Stimulated activated memory B cell treated with anti-CD40 and anti-IgM and Interleukin-4, amounts not matched to agents 10 μg/mL and 1 μg/mL and 100 μg/mL, for 72 hours (primary cell): ENCODE measurements at regions not wholly inside any gene's neighbourhood (a gene's known extent, or its start where the extent isn't known, plus 50 kb on each side); places are given as distances from the start of the nearest gene placed in this dataset.

Source experiments
- ATAC-seq: fragments of 150-1000 bp; cut with Tn5 transposase; 2 replicates; pipeline ENCODE4 v1.10.0; 2021
- H3K27ac Mint-ChIP-seq: one replicate; pipeline ENCODE4 v1.8.0; 2022; ENCODE audit warnings: mild to moderate bottlenecking, mixed read lengths
- H3K27me3 Mint-ChIP-seq: one replicate; pipeline ENCODE4 v1.8.0; 2022; ENCODE audit warnings: mixed read lengths
- H3K36me3 Mint-ChIP-seq: one replicate; pipeline ENCODE4 v1.8.0; 2022; ENCODE audit warnings: mixed read lengths
- H3K4me1 Mint-ChIP-seq: one replicate; pipeline ENCODE4 v1.8.0; 2022; ENCODE audit warnings: mixed read lengths
- H3K4me3 Mint-ChIP-seq: one replicate; pipeline ENCODE4 v1.8.0; 2022; ENCODE audit warnings: mild to moderate bottlenecking, moderate library complexity, mixed read lengths
- H3K9me3 Mint-ChIP-seq: one replicate; pipeline ENCODE4 v1.8.0; 2022; ENCODE audit warnings: mixed read lengths

DNA sequence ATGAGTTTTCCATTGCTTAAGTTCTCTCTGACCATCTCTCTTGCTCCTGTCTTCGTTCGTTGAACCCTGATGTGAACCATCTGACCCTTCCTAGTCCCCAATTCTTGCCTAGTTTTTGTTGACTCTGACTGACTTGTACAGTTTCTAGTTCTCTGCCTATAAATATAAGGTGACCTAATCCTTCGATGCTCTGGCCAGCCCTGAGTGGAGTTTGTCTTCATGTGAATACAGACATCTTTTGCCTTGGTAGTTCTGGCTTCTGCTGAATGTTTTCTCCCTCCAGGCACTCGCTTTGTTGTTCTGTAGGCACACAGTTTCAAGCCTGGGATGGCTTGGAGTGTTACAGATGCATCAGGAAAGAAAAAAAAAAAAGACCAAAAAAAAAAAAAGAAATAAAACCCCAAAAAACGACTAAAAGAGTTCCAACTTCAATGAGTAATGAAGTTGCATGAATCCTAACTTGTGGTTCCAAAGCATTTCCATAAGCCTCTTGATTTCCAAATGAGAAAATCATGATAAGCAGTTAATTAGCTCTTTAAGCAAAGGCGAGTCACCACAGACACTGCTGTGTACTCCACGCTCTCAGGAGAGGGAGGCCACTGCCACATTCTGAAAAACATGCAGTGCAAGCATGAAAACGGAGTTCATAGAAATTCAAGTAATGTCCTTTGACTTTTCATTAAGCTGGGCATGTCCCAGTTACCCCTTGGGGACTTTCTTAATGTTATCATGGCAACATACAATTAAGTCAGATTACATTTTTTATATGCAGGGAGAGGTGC, 165.2 kb downstream of the TDRD15 start:
- no peak for ATAC-seq
- Mint-ChIP-seq H3K27ac (no peak overlapping the region), H3K36me3 (no peaks in the 10 kb centered on the region), H3K4me3 (no peak overlapping the region), H3K9me3 (no peaks in the 10 kb centered on the region), H3K4me1 (no peaks in the 10 kb centered on the region), H3K27me3 (no peaks in the 10 kb centered on the region)

DNA sequence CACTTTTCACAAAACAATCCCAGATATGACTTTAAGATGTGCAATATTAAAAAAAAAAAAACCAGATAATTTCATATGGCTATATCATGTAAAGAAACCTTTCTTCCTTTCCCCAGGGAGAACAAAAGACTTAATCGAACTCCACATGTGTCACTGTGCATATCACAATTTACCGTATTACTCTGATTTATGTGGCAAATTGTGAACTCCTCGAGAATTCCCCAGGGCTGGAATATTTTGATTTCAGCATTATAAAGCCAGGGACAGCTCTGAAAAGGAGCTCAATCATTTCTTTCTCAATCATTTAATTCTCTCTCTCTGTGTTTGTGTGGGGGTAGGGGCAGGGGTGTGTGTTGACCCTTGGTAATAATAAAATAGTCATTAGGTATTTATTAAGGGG, 165.8 kb downstream of the TDRD15 start:
- ATAC-seq, result no peak

DNA sequence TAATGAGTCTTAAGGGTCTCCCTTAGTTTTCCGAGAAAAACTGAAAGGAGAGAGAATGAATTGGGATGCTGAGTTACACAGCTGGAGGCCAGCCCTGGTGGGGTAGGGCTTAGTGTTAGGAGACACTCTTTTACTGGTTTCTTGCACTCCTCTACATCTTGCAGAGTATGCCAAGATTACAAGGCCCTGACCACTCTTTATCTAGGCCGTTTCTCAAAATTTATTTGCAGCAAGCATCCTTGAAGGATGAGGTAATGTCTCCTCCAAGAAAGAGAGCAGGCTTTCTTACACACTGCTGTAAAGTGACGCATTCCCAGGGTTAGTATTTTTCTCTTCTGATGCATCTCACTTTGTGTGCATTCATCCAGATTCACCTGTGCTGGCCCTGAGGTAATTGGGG, 166.2 kb downstream of the TDRD15 start:
- Mint-ChIP-seq H3K27ac (no peak overlapping the region), H3K9me3 (no peaks in the 10 kb centered on the region), H3K27me3 (no peaks in the 10 kb centered on the region), H3K4me1 (no peaks in the 10 kb centered on the region), H3K4me3 (no peak overlapping the region), H3K36me3 (no peaks in the 10 kb centered on the region)
- no peak for ATAC-seq

More for the DNA sequence above, 165.8 kb downstream of the TDRD15 start:
- no peaks in the 10 kb centered on the region for H3K4me1 Mint-ChIP-seq
- no peaks in the 10 kb centered on the region for H3K9me3 Mint-ChIP-seq
- no peak overlapping the region for H3K4me3 Mint-ChIP-seq
- H3K36me3 Mint-ChIP-seq, result no peaks in the 10 kb centered on the region
- H3K27me3 Mint-ChIP-seq, result no peaks in the 10 kb centered on the region
- H3K27ac Mint-ChIP-seq, result no peak overlapping the region

DNA sequence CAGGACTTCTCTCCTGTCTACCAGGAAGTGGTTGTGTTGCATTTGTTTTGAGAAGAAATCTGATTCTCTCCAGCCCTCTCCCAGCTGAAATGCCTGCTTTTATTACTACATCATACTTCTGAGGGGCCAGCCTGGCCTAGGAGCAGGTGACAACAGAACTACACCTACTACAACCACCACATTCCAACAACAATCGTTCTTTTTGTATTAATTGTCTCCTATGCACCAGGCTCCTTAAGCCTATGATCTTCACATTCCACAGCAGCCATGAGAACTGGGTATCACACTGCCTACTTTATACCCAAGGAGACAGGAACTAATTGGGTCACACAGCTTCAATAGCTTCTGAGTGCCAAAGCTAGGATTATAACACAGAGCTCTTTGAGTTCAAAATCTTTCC, 167.7 kb downstream of the TDRD15 start:
- Mint-ChIP-seq H3K4me3 (no peak overlapping the region), H3K27ac (no peak overlapping the region), H3K4me1 (no peaks in the 10 kb centered on the region), H3K36me3 (no peaks in the 10 kb centered on the region), H3K9me3 (no peaks in the 10 kb centered on the region), H3K27me3 (no peaks in the 10 kb centered on the region)
- ATAC-seq, result no peak

DNA sequence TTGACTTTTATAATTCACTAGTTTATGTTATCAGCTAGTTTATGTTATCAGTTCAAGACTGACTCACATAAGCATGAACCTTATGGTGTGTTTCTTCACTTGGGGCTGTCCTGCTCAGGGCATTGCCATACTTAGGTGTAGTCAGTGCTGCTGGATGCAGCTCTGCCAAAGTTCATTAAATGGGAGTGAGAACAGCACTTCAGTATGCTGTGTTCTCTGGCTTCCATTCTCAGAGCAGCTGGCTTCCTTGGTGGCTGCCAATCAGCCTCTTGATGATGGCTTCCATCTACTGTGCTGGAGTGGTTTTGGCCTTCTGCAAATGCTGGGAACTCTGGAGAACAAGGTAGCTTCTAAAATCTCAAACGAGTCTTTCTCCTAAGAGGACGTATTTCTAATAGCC, 170.7 kb downstream of the TDRD15 start:
- no peak for ATAC-seq
- Mint-ChIP-seq H3K27me3 (no peaks in the 10 kb centered on the region), H3K27ac (no peak overlapping the region)

DNA sequence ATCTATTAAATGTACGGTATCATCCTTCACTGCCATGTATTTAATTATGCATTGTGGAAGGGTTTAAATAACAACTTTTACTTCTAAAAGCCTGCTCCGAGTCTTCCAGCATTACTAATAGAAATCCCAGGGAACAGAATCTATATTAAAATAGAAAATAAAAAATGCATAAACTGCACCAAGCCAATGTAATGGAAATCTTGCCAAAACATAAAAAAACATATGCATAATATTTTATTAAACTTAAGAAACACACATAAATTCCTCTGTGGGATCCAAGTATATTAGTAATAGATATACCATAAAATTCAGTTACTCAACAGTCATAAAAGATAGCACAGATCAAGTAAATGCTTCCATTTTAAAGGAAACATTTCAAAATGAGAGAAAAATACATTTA, 175.6 kb downstream of the TDRD15 start:
- ATAC-seq, result no peak
- Mint-ChIP-seq H3K27ac (no peak overlapping the region), H3K36me3 (no peaks in the 10 kb centered on the region), H3K4me1 (no peaks in the 10 kb centered on the region), H3K27me3 (no peaks in the 10 kb centered on the region), H3K4me3 (no peak overlapping the region), H3K9me3 (no peaks in the 10 kb centered on the region)

More for the DNA sequence above, 170.7 kb downstream of the TDRD15 start:
- Mint-ChIP-seq H3K4me1 (no peaks in the 10 kb centered on the region), H3K9me3 (no peaks in the 10 kb centered on the region), H3K4me3 (no peak overlapping the region), H3K36me3 (no peaks in the 10 kb centered on the region)

DNA sequence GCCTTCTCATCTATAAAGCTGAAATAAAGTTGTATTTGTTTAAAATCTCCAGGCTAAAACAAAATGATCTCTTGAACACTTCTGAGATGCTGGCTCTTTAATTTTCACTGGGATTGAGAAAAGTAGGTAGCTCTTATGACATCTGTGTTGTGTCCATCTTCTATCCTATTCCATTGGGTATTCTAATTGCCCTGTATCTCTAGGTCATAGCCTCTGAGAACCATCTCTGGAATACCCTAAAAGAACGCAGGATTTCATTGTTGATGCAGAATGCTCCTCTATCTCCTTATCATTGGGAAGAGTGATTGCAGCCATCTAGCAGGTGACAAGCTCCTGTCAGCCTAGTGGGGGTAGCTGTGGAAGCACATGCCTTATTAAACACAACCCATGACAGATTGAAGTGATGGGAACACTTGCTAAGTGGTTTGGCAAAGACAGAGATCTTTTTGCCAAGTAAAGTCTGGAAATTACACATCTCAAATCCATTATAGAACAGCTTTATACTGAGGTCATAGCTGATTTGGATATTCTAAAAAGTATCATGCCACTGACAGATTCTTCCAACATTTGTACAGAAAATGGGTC, 178.2 kb downstream of the TDRD15 start:
- no peak for ATAC-seq
- Mint-ChIP-seq H3K27ac (no peak overlapping the region), H3K27me3 (no peaks in the 10 kb centered on the region), H3K9me3 (no peaks in the 10 kb centered on the region), H3K4me3 (no peak overlapping the region), H3K36me3 (no peaks in the 10 kb centered on the region), H3K4me1 (no peaks in the 10 kb centered on the region)

DNA sequence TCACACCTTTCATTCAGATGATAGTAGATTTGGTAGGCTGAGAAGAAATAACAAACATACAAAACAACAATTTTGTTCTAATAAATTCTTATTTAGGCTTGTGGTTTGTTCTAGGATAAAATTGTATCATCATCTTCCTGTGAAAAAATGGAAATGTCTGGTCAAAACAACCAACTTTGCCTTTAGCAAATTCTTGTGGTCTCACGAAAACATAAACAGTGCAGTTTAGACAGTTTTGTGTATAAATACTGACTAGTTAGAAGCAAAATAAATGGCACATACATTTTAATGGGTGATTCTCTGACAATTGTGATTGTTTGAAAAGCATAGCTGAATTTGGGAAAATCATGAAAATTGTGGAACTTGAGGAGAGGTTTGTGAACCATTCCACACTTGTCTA, 180.1 kb downstream of the TDRD15 start:
- no peak overlapping the region for H3K4me3 Mint-ChIP-seq
- no peak overlapping the region for H3K27ac Mint-ChIP-seq
- H3K36me3 Mint-ChIP-seq, result no peaks in the 10 kb centered on the region
- H3K27me3 Mint-ChIP-seq, result no peaks in the 10 kb centered on the region
- H3K9me3 Mint-ChIP-seq, result no peaks in the 10 kb centered on the region
- H3K4me1 Mint-ChIP-seq, result no peaks in the 10 kb centered on the region
- ATAC-seq, result no peak

DNA sequence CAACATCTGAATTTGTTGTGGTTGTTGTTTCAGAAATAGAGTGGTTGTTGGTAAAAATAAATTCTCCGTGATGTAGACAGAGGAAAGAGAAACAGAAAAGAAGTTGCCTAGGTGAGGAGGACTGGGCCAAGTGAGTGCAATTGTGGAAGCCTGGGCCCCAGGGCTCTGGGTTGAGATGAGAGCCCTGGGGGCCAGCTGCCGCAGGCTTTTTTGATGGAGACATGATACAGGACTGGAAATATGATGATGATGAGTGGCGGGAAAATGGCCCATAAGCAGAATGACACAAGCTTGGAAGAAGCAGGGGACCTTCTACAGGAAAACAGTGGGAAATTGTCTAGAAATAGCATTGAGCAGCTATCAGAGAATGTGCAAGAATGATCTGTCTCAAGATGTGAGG, 181.8 kb downstream of the TDRD15 start:
- no peaks in the 10 kb centered on the region for H3K9me3 Mint-ChIP-seq
- H3K4me3 Mint-ChIP-seq, result no peak overlapping the region
- H3K4me1 Mint-ChIP-seq, result no peaks in the 10 kb centered on the region
- H3K27ac Mint-ChIP-seq, result no peak overlapping the region
- ATAC-seq, result no peak
- no peaks in the 10 kb centered on the region for H3K27me3 Mint-ChIP-seq
- H3K36me3 Mint-ChIP-seq, result no peaks in the 10 kb centered on the region

DNA sequence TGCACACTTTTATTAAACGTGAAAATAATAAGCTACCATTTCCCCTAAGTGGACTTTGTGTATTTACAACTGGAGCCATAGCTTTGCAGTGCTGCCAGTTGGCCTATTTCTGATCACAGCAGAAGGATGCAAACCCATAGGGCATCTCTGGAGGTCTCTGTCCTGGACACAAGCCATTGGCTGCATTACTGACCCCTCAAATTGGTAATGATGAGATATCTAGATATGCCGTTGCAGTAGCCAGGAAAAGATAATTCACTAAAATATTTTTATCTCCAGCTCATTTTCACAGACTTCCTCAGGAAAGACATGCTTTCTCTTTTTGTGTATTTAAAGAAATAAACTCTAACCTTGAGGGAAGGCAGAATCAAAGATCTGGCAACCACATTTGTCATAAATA, 182.5 kb downstream of the TDRD15 start:
- H3K4me1 Mint-ChIP-seq, result no peaks in the 10 kb centered on the region
- no peaks in the 10 kb centered on the region for H3K36me3 Mint-ChIP-seq
- H3K4me3 Mint-ChIP-seq, result no peak overlapping the region
- no peak overlapping the region for H3K27ac Mint-ChIP-seq
- no peaks in the 10 kb centered on the region for H3K9me3 Mint-ChIP-seq
- no peaks in the 10 kb centered on the region for H3K27me3 Mint-ChIP-seq
- ATAC-seq, result no peak

DNA sequence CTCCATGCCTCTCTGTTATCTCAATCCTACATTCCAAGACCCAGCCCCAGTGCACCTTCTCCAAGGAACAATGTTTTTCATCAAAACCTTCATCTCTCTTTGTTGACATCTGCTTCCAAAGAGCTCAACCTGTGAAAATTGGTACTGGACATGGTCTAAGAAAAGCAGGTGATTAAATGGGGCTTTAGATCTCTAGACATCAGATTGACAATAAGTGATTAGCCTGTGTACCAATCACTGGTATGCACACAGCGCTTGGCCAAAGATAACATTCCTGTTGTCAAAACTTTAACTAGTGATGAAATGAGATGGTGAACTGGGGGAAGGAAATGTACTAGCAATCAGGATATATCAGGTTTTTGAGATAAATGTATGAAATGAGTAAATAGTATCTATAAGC, 183.3 kb downstream of the TDRD15 start:
- H3K9me3 Mint-ChIP-seq, result no peaks in the 10 kb centered on the region
- H3K4me1 Mint-ChIP-seq, result no peaks in the 10 kb centered on the region
- no peaks in the 10 kb centered on the region for H3K27me3 Mint-ChIP-seq
- H3K27ac Mint-ChIP-seq, result no peak overlapping the region
- H3K36me3 Mint-ChIP-seq, result no peaks in the 10 kb centered on the region
- no peak overlapping the region for H3K4me3 Mint-ChIP-seq
- no peak for ATAC-seq

DNA sequence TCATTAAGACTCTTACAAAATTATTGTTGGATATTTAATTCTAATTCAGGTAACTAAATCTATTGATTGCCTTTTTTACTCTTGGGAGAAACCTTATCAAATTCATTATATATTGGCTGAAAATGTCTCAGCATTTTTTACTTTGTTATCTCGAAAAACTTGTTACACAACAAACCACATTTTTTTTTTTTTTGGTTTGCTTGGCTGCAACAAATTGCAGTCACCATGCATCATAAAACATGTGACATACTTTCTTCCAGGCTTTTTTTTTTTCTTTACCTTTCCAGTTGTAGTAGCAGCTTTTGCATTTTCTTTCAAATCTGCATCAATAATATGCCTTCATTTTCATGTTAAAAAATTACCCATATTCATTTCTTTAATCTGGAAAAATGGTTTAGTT, 186.7 kb downstream of the TDRD15 start:
- H3K27me3 Mint-ChIP-seq, result no peaks in the 10 kb centered on the region
- no peaks in the 10 kb centered on the region for H3K4me1 Mint-ChIP-seq
- H3K27ac Mint-ChIP-seq, result no peak overlapping the region
- H3K9me3 Mint-ChIP-seq, result no peaks in the 10 kb centered on the region
- no peak overlapping the region for H3K4me3 Mint-ChIP-seq
- ATAC-seq, result no peak
- no peaks in the 10 kb centered on the region for H3K36me3 Mint-ChIP-seq

DNA sequence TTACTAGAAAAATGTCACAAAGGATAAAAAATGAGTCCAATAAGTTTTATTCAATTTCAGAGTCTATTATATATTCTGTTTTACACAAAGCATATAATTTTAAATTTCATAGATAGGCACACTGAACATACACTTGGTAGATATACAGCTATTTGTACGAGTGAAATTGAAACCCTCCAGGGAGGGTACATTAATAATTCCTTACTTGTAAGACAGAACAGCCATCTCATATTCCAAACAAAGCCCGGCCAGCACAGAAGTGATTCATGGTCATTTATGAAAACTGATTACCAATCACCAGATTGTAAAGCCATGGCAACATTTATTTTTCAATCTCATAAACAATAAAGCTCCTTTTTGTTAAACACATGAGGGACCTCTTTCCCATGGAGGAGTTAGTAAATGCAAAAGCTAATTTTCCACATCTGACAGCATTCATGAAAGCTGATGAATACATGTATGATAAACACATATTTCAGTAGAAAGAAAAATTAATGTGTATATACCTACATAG, 190.6 kb downstream of the TDRD15 start:
- ATAC-seq, result no peak
- Mint-ChIP-seq H3K36me3 (no peaks in the 10 kb centered on the region), H3K4me3 (no peak overlapping the region), H3K9me3 (no peaks in the 10 kb centered on the region), H3K4me1 (peaks cover 6% of the 10 kb centered on the region), H3K27ac (no peak overlapping the region), H3K27me3 (no peaks in the 10 kb centered on the region)

DNA sequence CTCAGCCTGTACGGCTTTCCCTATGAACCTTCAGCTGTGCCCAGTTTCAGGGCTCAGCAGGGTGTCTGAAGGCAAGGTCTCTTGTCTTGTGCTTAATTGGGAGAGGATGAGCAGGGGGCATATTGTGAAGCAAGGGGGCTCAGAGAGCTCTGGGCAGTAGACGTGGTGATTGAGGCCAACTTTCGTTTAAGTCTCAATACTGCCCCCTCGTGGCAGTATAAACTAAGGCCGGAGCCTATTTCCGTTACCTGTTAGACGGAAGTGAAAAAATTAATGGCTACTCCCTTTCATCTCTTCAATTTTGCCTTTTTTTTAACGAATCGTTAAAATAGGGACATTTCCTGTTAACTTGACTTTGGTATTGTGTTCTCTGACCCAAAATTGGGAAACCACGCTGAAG, 193.4 kb downstream of the TDRD15 start:
- Mint-ChIP-seq H3K36me3 (no peaks in the 10 kb centered on the region), H3K27ac (no peak overlapping the region), H3K4me3 (no peak overlapping the region), H3K9me3 (no peaks in the 10 kb centered on the region), H3K27me3 (no peaks in the 10 kb centered on the region), H3K4me1 (peaks cover 6% of the 10 kb centered on the region)
- ATAC-seq, result no peak

DNA sequence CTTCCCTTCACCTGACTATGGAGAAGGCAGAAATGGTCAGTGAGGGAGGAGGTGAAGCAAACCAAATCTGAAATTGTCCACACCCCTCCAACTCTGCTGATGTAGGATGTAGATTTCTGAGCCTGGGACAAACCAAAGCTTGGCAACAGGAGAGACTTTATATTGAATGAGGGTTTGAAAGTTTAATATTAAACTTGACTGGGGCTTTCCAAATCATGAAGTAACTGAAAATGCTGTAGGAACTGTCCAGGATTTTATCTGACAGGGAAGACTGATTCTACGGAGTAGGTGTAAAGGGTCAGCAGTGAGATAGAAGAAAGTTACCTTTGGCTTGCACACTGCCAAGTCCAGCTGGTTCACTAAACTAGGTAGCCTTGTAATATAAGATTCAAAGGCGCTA, 194.5 kb downstream of the TDRD15 start:
- H3K36me3 Mint-ChIP-seq, result no peaks in the 10 kb centered on the region
- no peak for ATAC-seq
- no peaks in the 10 kb centered on the region for H3K27me3 Mint-ChIP-seq
- no peak overlapping the region for H3K27ac Mint-ChIP-seq
- H3K9me3 Mint-ChIP-seq, result no peaks in the 10 kb centered on the region
- no peak overlapping the region for H3K4me3 Mint-ChIP-seq
- peaks cover 6% of the 10 kb centered on the region for H3K4me1 Mint-ChIP-seq

DNA sequence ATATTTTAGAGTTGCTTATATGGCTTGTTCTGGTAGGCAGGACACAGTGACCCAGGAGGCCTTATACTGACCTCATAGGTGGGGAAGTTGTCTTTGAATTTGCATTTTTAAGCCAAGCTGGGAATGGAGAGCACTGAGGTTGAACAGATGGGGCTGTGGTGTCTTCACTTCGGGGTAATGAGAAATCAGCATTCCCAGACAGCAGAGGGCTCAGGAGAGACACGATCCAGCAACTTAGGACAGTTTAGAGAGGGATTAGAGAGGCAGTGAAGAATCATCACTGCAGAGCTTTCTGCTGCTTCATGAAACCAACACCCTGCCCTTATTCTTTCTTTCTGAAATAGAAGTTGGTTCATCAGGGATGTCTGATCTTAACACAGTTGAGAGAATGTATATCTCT, 202.4 kb downstream of the TDRD15 start:
- Mint-ChIP-seq H3K27ac (no peak overlapping the region), H3K4me1 (no peaks in the 10 kb centered on the region), H3K36me3 (no peaks in the 10 kb centered on the region), H3K9me3 (no peaks in the 10 kb centered on the region), H3K27me3 (peaks cover 7% of the 10 kb centered on the region), H3K4me3 (no peak overlapping the region)
- ATAC-seq, result no peak
